ENCODE measurements at regions not wholly inside any gene's neighbourhood (a gene's known extent, or its start where the extent isn't known, plus 50 kb on each side); places are given as distances from the start of the nearest gene placed in this dataset.
"Not testable (repeated sequence)": the region's sequence is repeated elsewhere in the genome, so short reads cannot be mapped to it uniquely, and the experiment has no call there.

- not testable (repeated sequence) for TF ChIP-seq CTCF (IDR thresholded peaks at IDR 0.05; ENCODE audit: low read depth, low read length); EZH2phosphoT487 (IDR thresholded peaks at IDR 0.05; ENCODE audit: low read depth)
Measured at GRCh38 chr22:22160768-22161167, 83.8 kb upstream of the VPREB1 start.
